Activated CD4-positive, alpha-beta T cell treated with anti-CD3 and anti-CD28 coated beads, Interleukin-2, amount 10 ng/mL, durations not matched to agents 24 days and 14 days (primary cell): ENCODE measurements at regions not wholly inside any gene's neighbourhood (a gene's known extent, or its start where the extent isn't known, plus 50 kb on each side); places are given as distances from the start of the nearest gene placed in this dataset.
"Not testable (repeated sequence)": the region's sequence is repeated elsewhere in the genome, so short reads cannot be mapped to it uniquely, and the experiment has no call there.

Source experiments
- DNase-seq: peaks from one replicate; pipeline ENCODE4 v3.0.0; 2022
- H3K27ac Mint-ChIP-seq: one replicate; pipeline ENCODE4 v1.8.0; 2022; ENCODE audit warnings: mild to moderate bottlenecking, mixed read lengths
- H3K27me3 Mint-ChIP-seq: one replicate; pipeline ENCODE4 v1.8.0; 2022; ENCODE audit warnings: mixed read lengths
- H3K36me3 Mint-ChIP-seq: one replicate; pipeline ENCODE4 v1.8.0; 2022; ENCODE audit warnings: low read depth, mild to moderate bottlenecking, mixed read lengths
- H3K4me1 Mint-ChIP-seq: one replicate; pipeline ENCODE4 v1.8.0; 2021; ENCODE audit warnings: mixed read lengths
- H3K4me3 Mint-ChIP-seq: one replicate; pipeline ENCODE4 v1.8.0; 2022; ENCODE audit warnings: mild to moderate bottlenecking, moderate library complexity, mixed read lengths
- H3K9me3 Mint-ChIP-seq: one replicate; pipeline ENCODE4 v1.8.0; 2021; ENCODE audit warnings: mixed read lengths
- intact Hi-C: fragments of 100-400 bp; cut with micrococcal nuclease; formaldehyde crosslinking; loops from one replicate; pipeline ENCODE4 v1.15.1; 2023

DNA sequence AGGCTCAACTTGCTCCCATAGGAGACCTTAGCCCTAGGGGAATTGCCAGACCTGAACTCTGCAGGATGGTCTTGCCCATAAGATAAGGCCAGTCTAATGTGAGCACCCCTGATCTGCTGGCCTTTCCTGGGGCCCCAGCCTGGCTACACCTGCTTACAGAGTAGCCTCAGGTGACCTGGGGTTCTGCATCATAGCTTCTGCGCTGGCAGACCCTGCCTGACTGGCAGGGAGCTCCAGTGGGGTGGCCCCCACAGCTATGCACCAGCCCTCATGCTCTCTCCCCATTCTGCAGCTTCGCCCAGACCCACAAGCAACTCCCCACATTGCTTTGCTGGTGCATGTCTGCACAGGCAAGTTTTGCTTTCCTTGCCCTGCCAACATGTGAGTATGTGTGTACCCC lies 371.3 kb upstream of the CLEC14A start:
- Mint-ChIP-seq H3K4me1 (no peaks in the 10 kb centered on the region), H3K27ac (no peak overlapping the region), H3K9me3 (peaks cover 3% of the 10 kb centered on the region), H3K36me3 (no peaks in the 10 kb centered on the region), H3K27me3 (no peaks in the 10 kb centered on the region), H3K4me3 (no peak overlapping the region)
- intact Hi-C loops = no loop called here
- DNase-seq = no peak

- intact Hi-C loops = no loop called here
- Mint-ChIP-seq H3K36me3 (no peaks in the 10 kb centered on the region), H3K27ac (no peak overlapping the region), H3K4me1 (no peaks in the 10 kb centered on the region), H3K9me3 (peaks cover 5% of the 10 kb centered on the region), H3K27me3 (no peaks in the 10 kb centered on the region), H3K4me3 (no peak overlapping the region)
- no peak for DNase-seq
Measured at GRCh38 chr14:38623661-38624060, 367.8 kb upstream of the CLEC14A start.

- H3K36me3 Mint-ChIP-seq = no peaks in the 10 kb centered on the region
- no peaks in the 10 kb centered on the region for H3K27me3 Mint-ChIP-seq
- no peaks in the 10 kb centered on the region for H3K4me1 Mint-ChIP-seq
- no peak overlapping the region for H3K27ac Mint-ChIP-seq
- peaks cover 5% of the 10 kb centered on the region for H3K9me3 Mint-ChIP-seq
- H3K4me3 Mint-ChIP-seq = no peak overlapping the region
- no peak for DNase-seq
- intact Hi-C loops = no loop called here
Measured at GRCh38 chr14:38618514-38618913, 362.6 kb upstream of the CLEC14A start.

- intact Hi-C loops = no loop called here
- no peak overlapping the region for H3K27ac Mint-ChIP-seq
- no peaks in the 10 kb centered on the region for H3K36me3 Mint-ChIP-seq
- peaks cover 5% of the 10 kb centered on the region for H3K9me3 Mint-ChIP-seq
- H3K4me1 Mint-ChIP-seq = no peaks in the 10 kb centered on the region
- no peak overlapping the region for H3K4me3 Mint-ChIP-seq
- no peaks in the 10 kb centered on the region for H3K27me3 Mint-ChIP-seq
- DNase-seq = no peak
Measured at GRCh38 chr14:38616959-38617358, 361.1 kb upstream of the CLEC14A start.

DNA sequence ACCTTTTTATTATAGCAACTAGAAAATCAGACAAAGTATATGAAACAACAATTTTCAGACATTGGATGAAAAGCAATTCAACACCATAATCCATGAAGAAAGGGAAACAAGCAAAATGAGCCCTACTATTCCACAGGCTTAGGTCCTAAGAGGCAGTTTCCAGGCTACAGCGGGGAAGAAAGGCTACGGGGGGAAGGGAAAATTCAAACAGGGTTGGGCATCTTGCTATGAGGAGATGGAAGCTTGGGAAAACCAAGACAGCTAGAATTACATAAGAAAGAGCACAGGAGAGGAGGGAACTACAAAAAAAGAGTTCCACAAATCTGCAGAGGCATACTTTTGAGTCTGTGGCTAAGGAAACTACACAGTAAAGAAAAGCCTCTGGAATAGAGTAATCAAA lies 356.0 kb upstream of the CLEC14A start:
- no peaks in the 10 kb centered on the region for H3K9me3 Mint-ChIP-seq
- DNase-seq = no peak
- no peaks in the 10 kb centered on the region for H3K27me3 Mint-ChIP-seq
- H3K27ac Mint-ChIP-seq = no peak overlapping the region
- intact Hi-C loops = no loop called here
- no peaks in the 10 kb centered on the region for H3K4me1 Mint-ChIP-seq
- no peak overlapping the region for H3K4me3 Mint-ChIP-seq
- H3K36me3 Mint-ChIP-seq = no peaks in the 10 kb centered on the region

DNA sequence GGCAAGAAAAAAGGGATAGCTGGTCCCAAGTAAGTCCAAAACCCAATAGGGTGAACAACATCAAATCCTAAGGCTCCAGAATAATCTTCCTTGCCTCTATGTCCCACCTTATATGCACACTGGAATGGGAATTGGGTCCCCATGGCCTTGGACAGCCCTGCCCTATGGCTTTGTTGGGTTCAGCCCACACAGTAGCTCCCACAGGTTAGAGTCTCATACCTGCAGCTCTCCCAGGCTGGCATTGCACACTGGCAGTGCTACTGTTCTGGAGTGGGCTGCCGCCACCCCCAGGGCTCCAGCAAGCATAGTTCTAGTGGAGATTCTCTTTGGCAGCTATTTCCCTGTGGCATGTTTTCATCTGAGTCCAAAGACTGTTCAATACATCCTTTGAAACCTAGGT lies 352.4 kb upstream of the CLEC14A start:
- intact Hi-C loops = no loop called here
- H3K27me3 Mint-ChIP-seq = no peaks in the 10 kb centered on the region
- no peaks in the 10 kb centered on the region for H3K4me1 Mint-ChIP-seq
- H3K36me3 Mint-ChIP-seq = no peaks in the 10 kb centered on the region
- DNase-seq = no peak
- no peaks in the 10 kb centered on the region for H3K9me3 Mint-ChIP-seq
- H3K4me3 Mint-ChIP-seq = no peak overlapping the region
- no peak overlapping the region for H3K27ac Mint-ChIP-seq

- no peak overlapping the region for H3K27ac Mint-ChIP-seq
- no peaks in the 10 kb centered on the region for H3K36me3 Mint-ChIP-seq
- intact Hi-C loops = no loop called here
- no peaks in the 10 kb centered on the region for H3K27me3 Mint-ChIP-seq
- DNase-seq = no peak
- no peak overlapping the region for H3K4me3 Mint-ChIP-seq
- no peaks in the 10 kb centered on the region for H3K4me1 Mint-ChIP-seq
- no peaks in the 10 kb centered on the region for H3K9me3 Mint-ChIP-seq
Measured at GRCh38 chr14:38605193-38606114, 349.6 kb upstream of the CLEC14A start.

GRCh38 chr14:38600572-38600971 lies 344.7 kb upstream of the CLEC14A start:
- H3K36me3 Mint-ChIP-seq, H3K27me3 Mint-ChIP-seq, H3K9me3 Mint-ChIP-seq, H3K27ac Mint-ChIP-seq, intact Hi-C loops, H3K4me1 Mint-ChIP-seq, DNase-seq, H3K4me3 Mint-ChIP-seq: not testable (repeated sequence)

- DNase-seq = no peak
- H3K9me3 Mint-ChIP-seq = peaks cover 3% of the 10 kb centered on the region
- no peaks in the 10 kb centered on the region for H3K4me1 Mint-ChIP-seq
- H3K4me3 Mint-ChIP-seq = no peak overlapping the region
- intact Hi-C loops = no loop called here
- H3K27me3 Mint-ChIP-seq = no peaks in the 10 kb centered on the region
- no peaks in the 10 kb centered on the region for H3K36me3 Mint-ChIP-seq
- H3K27ac Mint-ChIP-seq = no peak overlapping the region
Measured at GRCh38 chr14:38593476-38593875, 337.6 kb upstream of the CLEC14A start.

DNA sequence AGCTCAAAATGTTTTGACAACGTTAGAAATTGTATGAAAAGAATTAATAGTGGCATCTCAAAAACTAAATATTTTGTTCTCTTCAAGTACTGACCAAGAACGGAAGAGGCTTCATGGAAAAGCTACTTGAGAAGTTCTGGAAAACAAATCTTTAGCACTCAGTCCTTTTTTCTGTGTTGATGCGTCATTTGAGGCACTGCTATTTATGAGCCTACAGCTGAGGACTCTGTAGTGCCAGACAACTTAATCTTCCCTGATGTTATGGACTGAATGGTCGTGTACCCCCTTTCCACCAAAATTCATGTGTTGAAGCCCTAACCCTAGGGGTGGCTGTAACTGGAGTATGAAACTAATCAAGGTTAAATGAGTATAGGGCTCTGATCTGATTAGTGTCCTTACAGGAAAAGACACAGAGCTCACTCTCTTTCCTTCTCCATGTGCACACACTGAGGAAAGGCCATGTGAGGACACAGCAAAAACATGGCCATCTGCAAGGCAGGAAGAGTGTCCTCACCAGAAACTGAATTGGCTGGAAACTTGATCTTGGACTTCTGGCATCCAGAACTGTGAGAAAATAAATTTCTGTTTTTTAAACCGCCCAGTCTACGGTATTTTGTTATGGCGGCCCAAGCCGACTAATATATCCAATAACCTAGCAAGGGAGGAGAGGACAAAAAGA lies 337.0 kb upstream of the CLEC14A start:
- no peaks in the 10 kb centered on the region for H3K4me1 Mint-ChIP-seq
- intact Hi-C loops = no loop called here
- H3K27ac Mint-ChIP-seq = no peak overlapping the region
- DNase-seq = no peak
- peaks cover 3% of the 10 kb centered on the region for H3K9me3 Mint-ChIP-seq
- H3K27me3 Mint-ChIP-seq = no peaks in the 10 kb centered on the region
- H3K36me3 Mint-ChIP-seq = no peaks in the 10 kb centered on the region
- no peak overlapping the region for H3K4me3 Mint-ChIP-seq

GRCh38 chr14:38589747-38590350 lies 334.0 kb upstream of the CLEC14A start:
- no peak for DNase-seq
- H3K36me3 Mint-ChIP-seq = no peaks in the 10 kb centered on the region
- no peaks in the 10 kb centered on the region for H3K4me1 Mint-ChIP-seq
- no peaks in the 10 kb centered on the region for H3K9me3 Mint-ChIP-seq
- H3K4me3 Mint-ChIP-seq = no peak overlapping the region
- H3K27ac Mint-ChIP-seq = no peak overlapping the region
- intact Hi-C loops = no loop called here
- H3K27me3 Mint-ChIP-seq = no peaks in the 10 kb centered on the region

- Mint-ChIP-seq H3K27ac (no peak overlapping the region), H3K36me3 (no peaks in the 10 kb centered on the region), H3K9me3 (no peaks in the 10 kb centered on the region), H3K4me3 (no peak overlapping the region), H3K4me1 (no peaks in the 10 kb centered on the region), H3K27me3 (no peaks in the 10 kb centered on the region)
- intact Hi-C loops = no loop called here
- DNase-seq = no peak
Measured at GRCh38 chr14:38583471-38583870, 327.6 kb upstream of the CLEC14A start.

- no peaks in the 10 kb centered on the region for H3K27me3 Mint-ChIP-seq
- peaks cover 4% of the 10 kb centered on the region for H3K9me3 Mint-ChIP-seq
- no peak overlapping the region for H3K27ac Mint-ChIP-seq
- no peaks in the 10 kb centered on the region for H3K4me1 Mint-ChIP-seq
- intact Hi-C loops = no loop called here
- DNase-seq = no peak
- H3K4me3 Mint-ChIP-seq = no peak overlapping the region
- no peaks in the 10 kb centered on the region for H3K36me3 Mint-ChIP-seq
Measured at GRCh38 chr14:38578278-38578681, 322.4 kb upstream of the CLEC14A start.

- intact Hi-C loops = no loop called here
- H3K36me3 Mint-ChIP-seq = no peaks in the 10 kb centered on the region
- peaks cover 3% of the 10 kb centered on the region for H3K9me3 Mint-ChIP-seq
- no peak for DNase-seq
- no peak overlapping the region for H3K4me3 Mint-ChIP-seq
- H3K27ac Mint-ChIP-seq = no peak overlapping the region
- no peaks in the 10 kb centered on the region for H3K27me3 Mint-ChIP-seq
- H3K4me1 Mint-ChIP-seq = no peaks in the 10 kb centered on the region
Measured at GRCh38 chr14:38567703-38568102, 311.8 kb upstream of the CLEC14A start.
